Suprapubic skin (tissue), 4 donors: ENCODE measurements at regions not wholly inside any gene's neighbourhood (a gene's known extent, or its start where the extent isn't known, plus 50 kb on each side); places are given as distances from the start of the nearest gene placed in this dataset.

Source experiments
- DNase-seq, 2 donors: peaks; one replicate each; pipeline ENCODE4 v3.0.0-alpha.2; 2019; ENCODE audit warnings: low spot score in 2 of 2
- H3K27ac ChIP-seq: fragments of 200-600 bp; sonication (generic); one replicate; pipeline ENCODE4 v1.5.1; 2019
- H3K27me3 ChIP-seq: fragments of 200-600 bp; sonication (generic); one replicate; pipeline ENCODE4 v1.5.1; 2019
- H3K36me3 ChIP-seq: fragments of 200-600 bp; sonication (generic); one replicate; pipeline ENCODE4 v1.5.1; 2019
- H3K4me1 ChIP-seq: fragments of 200-600 bp; sonication (generic); one replicate; pipeline ENCODE4 v1.5.1; 2019
- H3K4me3 ChIP-seq: fragments of 200-600 bp; sonication (generic); one replicate; pipeline ENCODE4 v1.5.1; 2019; ENCODE audit warnings: mild to moderate bottlenecking
- H3K9me3 ChIP-seq: fragments of 200-600 bp; sonication (generic); one replicate; pipeline ENCODE4 v1.5.1; 2019
- CTCF ChIP-seq, 2 donors: fragments of 200-600 bp in 1 of 2; fragments of 450-650 bp in 1 of 2; sonication (generic) in 1 of 2; IDR thresholded peaks; one replicate each; pipeline ENCODE4 v1.5.1; 2016 to 2019; ENCODE audit warnings: antibody characterized with exemption in 2 of 2, mild to moderate bottlenecking in 1 of 2, moderate library complexity in 1 of 2
- EP300 ChIP-seq: sonication (generic); formaldehyde crosslinking; IDR thresholded peaks from one replicate; pipeline ENCODE4 v1.6.1; 2017; ENCODE audit warnings: antibody characterized with exemption
- POLR2A ChIP-seq, 2 donors: fragments of 450-650 bp; IDR thresholded peaks; one replicate each; pipeline ENCODE4 v1.6.1; 2017; ENCODE audit warnings: antibody characterized with exemption in 2 of 2, mild to moderate bottlenecking in 2 of 2, moderate library complexity in 2 of 2
- POLR2AphosphoS5 ChIP-seq, 3 donors: sonication (generic); formaldehyde crosslinking; IDR thresholded peaks; one replicate each; pipeline ENCODE4 v1.6.1; 2017; ENCODE audit warnings: antibody characterized with exemption in 3 of 3
- WGBS: methylation state at CpG from one replicate; pipeline ENCODE4 v1.1.5; 2018; 5-methylcytosine and 5-hydroxymethylcytosine counted together

GRCh38 chr13:61078976-61079770 lies 336.5 kb downstream of the PCDH20 start:
- TF ChIP-seq POLR2AphosphoS5 (IDR thresholded peaks at IDR 0.05) (no peak), EP300 (no peak), POLR2A (IDR thresholded peaks at IDR 0.05) (no peak), CTCF (IDR thresholded peaks at IDR 0.05) (no peak)
- DNase-seq = no peak
- H3K4me1 ChIP-seq = no peaks in the 10 kb centered on the region
- WGBS = 71% methylated on average over 4 of the region's 4 CpGs
- no peaks in the 10 kb centered on the region for H3K9me3 ChIP-seq
- H3K36me3 ChIP-seq = no peaks in the 10 kb centered on the region
- H3K4me3 ChIP-seq = no peak overlapping the region
- no peaks in the 10 kb centered on the region for H3K27me3 ChIP-seq
- H3K27ac ChIP-seq = no peak overlapping the region

- TF ChIP-seq POLR2AphosphoS5 (IDR thresholded peaks at IDR 0.05) (no peak), EP300 (no peak)
- WGBS = 64% methylated on average over 1 of the region's 1 CpG
- no peaks in the 10 kb centered on the region for H3K36me3 ChIP-seq
- H3K9me3 ChIP-seq = no peaks in the 10 kb centered on the region
- no peaks in the 10 kb centered on the region for H3K4me1 ChIP-seq
- DNase-seq = no peak
- no peaks in the 10 kb centered on the region for H3K27me3 ChIP-seq
- no peak overlapping the region for H3K4me3 ChIP-seq
- H3K27ac ChIP-seq = no peak overlapping the region
These were observed 363.5 kb downstream of the PCDH20 start for GRCh38 chr13:61052175-61052574.

GRCh38 chr13:61045251-61045650 lies 370.4 kb downstream of the PCDH20 start:
- H3K27me3 ChIP-seq = no peaks in the 10 kb centered on the region
- no peak overlapping the region for H3K4me3 ChIP-seq
- no peak for TF ChIP-seq POLR2AphosphoS5 (IDR thresholded peaks at IDR 0.05)
- no peak for TF ChIP-seq CTCF (IDR thresholded peaks at IDR 0.05)
- no peak for TF ChIP-seq POLR2A (IDR thresholded peaks at IDR 0.05)
- no peak for TF ChIP-seq EP300
- DNase-seq = no peak
- no peak overlapping the region for H3K27ac ChIP-seq
- H3K4me1 ChIP-seq = no peaks in the 10 kb centered on the region
- no peaks in the 10 kb centered on the region for H3K9me3 ChIP-seq
- no peaks in the 10 kb centered on the region for H3K36me3 ChIP-seq
- WGBS = 35% methylated on average over 2 of the region's 2 CpGs

- H3K4me3 ChIP-seq = no peak overlapping the region
- WGBS = 63% methylated on average over 2 of the region's 2 CpGs
- no peak for DNase-seq
- no peaks in the 10 kb centered on the region for H3K4me1 ChIP-seq
- TF ChIP-seq EP300 (no peak), POLR2AphosphoS5 (IDR thresholded peaks at IDR 0.05) (no peak), POLR2A (IDR thresholded peaks at IDR 0.05) (no peak), CTCF (IDR thresholded peaks at IDR 0.05) (no peak)
- no peaks in the 10 kb centered on the region for H3K27me3 ChIP-seq
- no peaks in the 10 kb centered on the region for H3K9me3 ChIP-seq
- H3K36me3 ChIP-seq = no peaks in the 10 kb centered on the region
- H3K27ac ChIP-seq = no peak overlapping the region
These were observed 375.5 kb downstream of the PCDH20 start for GRCh38 chr13:61040181-61040580.

DNA sequence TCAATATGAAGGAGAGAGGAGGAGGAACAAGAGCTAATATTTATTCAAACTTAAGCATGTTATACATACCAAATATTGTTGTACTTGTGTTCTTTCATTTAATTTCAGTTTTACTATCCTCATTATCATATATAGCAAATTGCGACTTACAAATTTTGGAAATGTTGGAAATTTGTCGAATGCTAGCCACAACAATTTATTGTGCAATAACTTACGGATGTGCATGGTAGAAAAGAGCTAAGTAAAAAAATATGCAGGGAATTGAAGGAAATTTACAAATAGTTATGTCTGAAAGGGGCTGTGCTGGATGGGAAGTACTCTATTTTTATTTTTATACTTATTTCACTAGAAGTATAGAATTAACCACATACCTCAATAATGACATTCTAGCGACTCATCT lies 376.3 kb downstream of the PCDH20 start:
- H3K4me3 ChIP-seq = no peak overlapping the region
- WGBS = 83% methylated on average over 4 of the region's 4 CpGs
- H3K9me3 ChIP-seq = no peaks in the 10 kb centered on the region
- TF ChIP-seq EP300 (no peak), POLR2A (IDR thresholded peaks at IDR 0.05) (no peak), CTCF (IDR thresholded peaks at IDR 0.05) (no peak), POLR2AphosphoS5 (IDR thresholded peaks at IDR 0.05) (no peak)
- H3K27ac ChIP-seq = no peak overlapping the region
- no peaks in the 10 kb centered on the region for H3K36me3 ChIP-seq
- no peak for DNase-seq
- no peaks in the 10 kb centered on the region for H3K27me3 ChIP-seq
- no peaks in the 10 kb centered on the region for H3K4me1 ChIP-seq
